ENCODE measurements at regions not wholly inside any gene's neighbourhood (a gene's known extent, or its start where the extent isn't known, plus 50 kb on each side); places are given as distances from the start of the nearest gene placed in this dataset.

- no peaks in the 10 kb centered on the region for H3K9me3 ChIP-seq (ENCODE audit: control insufficient read depth, low read length)
- no peaks in the 10 kb centered on the region for H3K27me3 ChIP-seq (ENCODE audit: control insufficient read depth, insufficient read depth, low read length)
- H3K79me2 ChIP-seq, result no peaks in the 10 kb centered on the region
- no peak overlapping the region for H3K27ac ChIP-seq
- no peak overlapping the region for H3K9ac ChIP-seq
- H3K4me2 ChIP-seq (ENCODE audit: low read length), result no peak overlapping the region
- no peak overlapping the region for H2AFZ ChIP-seq
- no peaks in the 10 kb centered on the region for H3K4me1 ChIP-seq
- no peak for TF ChIP-seq CTCF (IDR thresholded peaks at IDR 0.05)
- H3K4me3 ChIP-seq (ENCODE audit: low read depth, low read length), result no peak overlapping the region
- H3K36me3 ChIP-seq (ENCODE audit: control insufficient read depth, insufficient read depth, low read length), result no peaks in the 10 kb centered on the region
These were observed 212.3 kb upstream of the NUDT4 start for GRCh38 chr12:93165384-93165932.

DNA sequence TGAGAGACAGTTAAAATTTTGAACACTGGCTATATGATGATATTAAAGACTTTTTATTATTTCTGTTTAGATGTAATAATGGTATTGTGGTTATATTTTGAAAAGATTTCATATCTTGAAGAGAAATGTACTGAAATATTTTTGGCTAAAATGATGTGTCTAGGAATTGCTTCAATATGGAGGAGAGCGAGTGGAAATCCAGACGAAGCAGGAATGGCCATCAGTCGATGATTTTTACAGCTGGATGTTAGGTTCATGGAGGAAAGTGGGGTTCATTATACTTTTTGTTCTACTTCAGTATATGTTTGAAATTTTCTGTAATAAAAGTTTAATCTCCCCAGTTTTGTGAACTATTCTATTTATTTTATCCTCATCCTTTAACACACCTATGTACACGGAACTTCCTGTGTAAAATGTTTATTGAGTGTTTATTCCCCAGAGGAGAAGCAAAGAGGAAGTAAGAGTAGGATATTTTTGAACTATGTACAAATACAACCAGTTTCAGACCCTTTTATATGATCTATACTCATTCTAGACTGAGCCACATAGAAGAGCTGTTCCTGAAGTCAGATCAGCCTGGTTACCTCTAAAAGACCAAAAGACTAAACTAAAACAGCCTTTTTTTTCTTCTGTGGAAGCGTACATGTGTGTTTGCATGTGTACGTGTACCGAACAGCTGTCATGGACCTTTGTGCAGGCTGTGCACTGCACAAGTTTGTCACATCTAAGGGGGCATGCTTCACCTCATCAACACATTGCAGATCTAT lies 211.0 kb upstream of the NUDT4 start:
- no peak for TF ChIP-seq CTCF (IDR thresholded peaks at IDR 0.05)
- H3K27me3 ChIP-seq (ENCODE audit: control insufficient read depth, insufficient read depth, low read length), result no peaks in the 10 kb centered on the region
- H3K27ac ChIP-seq, result no peak overlapping the region
- no peak overlapping the region for H3K4me3 ChIP-seq (ENCODE audit: low read depth, low read length)
- H3K9me3 ChIP-seq (ENCODE audit: control insufficient read depth, low read length), result no peaks in the 10 kb centered on the region
- no peaks in the 10 kb centered on the region for H3K4me1 ChIP-seq
- no peak overlapping the region for H3K4me2 ChIP-seq (ENCODE audit: low read length)
- H3K36me3 ChIP-seq (ENCODE audit: control insufficient read depth, insufficient read depth, low read length), result no peaks in the 10 kb centered on the region
- H3K9ac ChIP-seq, result no peak overlapping the region
- H2AFZ ChIP-seq, result no peak overlapping the region
- H3K79me2 ChIP-seq, result no peaks in the 10 kb centered on the region

DNA sequence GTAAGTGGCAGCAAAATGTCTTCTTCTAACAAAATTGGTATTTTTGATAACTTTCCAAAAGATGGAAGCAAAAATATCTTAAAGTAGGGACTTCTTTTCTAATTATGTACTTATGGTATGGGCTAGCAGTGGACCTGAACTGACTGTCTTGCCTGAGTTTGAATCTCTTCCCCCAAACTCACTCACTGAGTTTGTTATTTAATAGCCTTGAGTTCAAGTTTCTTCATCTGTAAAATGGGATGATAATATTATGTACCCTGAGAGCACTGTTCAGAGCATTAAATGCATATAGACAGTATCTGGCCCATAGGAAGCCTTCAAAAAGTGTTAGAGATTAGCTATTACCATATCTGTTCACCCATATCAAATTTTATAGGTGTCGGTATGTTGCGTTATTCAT lies 210.4 kb upstream of the NUDT4 start:
- Histone ChIP-seq H3K27ac (no peak overlapping the region), H3K4me1 (no peaks in the 10 kb centered on the region), H3K4me3 (ENCODE audit: low read depth, low read length) (no peak overlapping the region), H3K4me2 (ENCODE audit: low read length) (no peak overlapping the region), H3K27me3 (ENCODE audit: control insufficient read depth, insufficient read depth, low read length) (no peaks in the 10 kb centered on the region), H3K9me3 (ENCODE audit: control insufficient read depth, low read length) (no peaks in the 10 kb centered on the region), H2AFZ (no peak overlapping the region), H3K36me3 (ENCODE audit: control insufficient read depth, insufficient read depth, low read length) (no peaks in the 10 kb centered on the region), H3K79me2 (no peaks in the 10 kb centered on the region), H3K9ac (no peak overlapping the region)
- no peak for TF ChIP-seq CTCF (IDR thresholded peaks at IDR 0.05)

- Histone ChIP-seq H3K9me3 (ENCODE audit: control insufficient read depth, low read length) (no peaks in the 10 kb centered on the region), H3K4me2 (ENCODE audit: low read length) (peak overlapping the region; percentile 64), H3K27ac (no peak overlapping the region), H3K4me1 (peaks cover 3% of the 10 kb centered on the region), H3K9ac (no peak overlapping the region), H3K4me3 (ENCODE audit: low read depth, low read length) (peak overlapping the region; percentile 40), H3K27me3 (ENCODE audit: control insufficient read depth, insufficient read depth, low read length) (no peaks in the 10 kb centered on the region), H3K36me3 (ENCODE audit: control insufficient read depth, insufficient read depth, low read length) (no peaks in the 10 kb centered on the region), H2AFZ (peak overlapping the region; percentile 60), H3K79me2 (no peaks in the 10 kb centered on the region)
- TF ChIP-seq CTCF (IDR thresholded peaks at IDR 0.05), result no peak
These were observed 209.8 kb upstream of the NUDT4 start for GRCh38 chr12:93167841-93168492.
